Upper lobe of left lung (tissue), 6 donors: ENCODE measurements at regions not wholly inside any gene's neighbourhood (a gene's known extent, or its start where the extent isn't known, plus 50 kb on each side); places are given as distances from the start of the nearest gene placed in this dataset.

Source experiments
- ATAC-seq, 2 donors: fragments of 200-7000 bp; cut with Tn5 transposase; one replicate each; pipeline ENCODE4 v1.9.1; 2022; ENCODE audit warnings: mild to moderate bottlenecking in 2 of 2, moderate library complexity in 2 of 2; ENCODE audit not compliant: low FRiP score in 2 of 2
- DNase-seq, 2 donors: peaks; one replicate each; pipeline ENCODE4 v3.0.0-alpha.2; 2019 to 2020
- H3K27ac ChIP-seq, 4 donors: fragments of 200-600 bp; sonication (generic); one replicate each; pipeline ENCODE4 v1.5.1; 2016 to 2019
- H3K27me3 ChIP-seq, 4 donors: fragments of 200-600 bp; sonication (generic); one replicate each; pipeline ENCODE4 v1.5.1; 2017 to 2019
- H3K36me3 ChIP-seq, 4 donors: fragments of 200-600 bp; sonication (generic); one replicate each; pipeline ENCODE4 v1.5.1; 2016 to 2019
- H3K4me1 ChIP-seq, 4 donors: fragments of 200-600 bp; sonication (generic); one replicate each; pipeline ENCODE4 v1.5.1; 2018 to 2019
- H3K4me3 ChIP-seq, 4 donors: fragments of 200-600 bp; sonication (generic); one replicate each; pipeline ENCODE4 v1.5.1; 2017 to 2019; ENCODE audit warnings: mild to moderate bottlenecking in 2 of 4, moderate library complexity in 1 of 4
- H3K9me3 ChIP-seq, 4 donors: fragments of 200-600 bp; sonication (generic); one replicate each; pipeline ENCODE4 v1.5.1; 2018 to 2019
- EP300 ChIP-seq, 4 donors: sonication (generic); formaldehyde crosslinking; IDR thresholded peaks; one replicate each; pipeline ENCODE4 v1.5.1; 2017; ENCODE audit warnings: antibody characterized with exemption in 4 of 4, control low read depth in 2 of 4
- POLR2A ChIP-seq, 4 donors: fragments of 450-650 bp; IDR thresholded peaks; one replicate each; pipeline ENCODE4 v1.5.1; 2016 to 2017; ENCODE audit warnings: antibody characterized with exemption in 4 of 4, mild to moderate bottlenecking in 2 of 4
- POLR2AphosphoS5 ChIP-seq, 2 donors: sonication (generic); formaldehyde crosslinking; IDR thresholded peaks; one replicate each; pipeline ENCODE4 v1.5.1; 2017; ENCODE audit warnings: antibody characterized with exemption in 2 of 2
- WGBS, 2 donors: methylation state at CpG; one replicate each; pipeline ENCODE4 v1.1.5; 2017 to 2018; 5-methylcytosine and 5-hydroxymethylcytosine counted together
- TF ChIP-seq, protein P1 (sequence below), 6 experiments: fragments of 450-650 bp in 4 of 6; fragments of 200-600 bp in 2 of 6; sonication (generic) in 2 of 6; IDR thresholded peaks; one replicate each; pipeline ENCODE4 v1.5.1; 2016 to 2019; ENCODE audit warnings: antibody characterized with exemption in 6 of 6
- donor health status: DM: no; HTN: no; CAD: no; lungs with moderate emphysema.
- donor health status: DM: no; HTN: yes; CAD: no; lungs with severe emphysema.

GRCh38 chr2:146189541-146189940 lies 1655.3 kb upstream of the ACVR2A start:
- TF ChIP-seq EP300 (IDR thresholded peaks at IDR 0.05) (no peak), POLR2AphosphoS5 (IDR thresholded peaks at IDR 0.05) (no peak), POLR2A (IDR thresholded peaks at IDR 0.05) (no peak)
- TF ChIP-seq, protein P1, sequence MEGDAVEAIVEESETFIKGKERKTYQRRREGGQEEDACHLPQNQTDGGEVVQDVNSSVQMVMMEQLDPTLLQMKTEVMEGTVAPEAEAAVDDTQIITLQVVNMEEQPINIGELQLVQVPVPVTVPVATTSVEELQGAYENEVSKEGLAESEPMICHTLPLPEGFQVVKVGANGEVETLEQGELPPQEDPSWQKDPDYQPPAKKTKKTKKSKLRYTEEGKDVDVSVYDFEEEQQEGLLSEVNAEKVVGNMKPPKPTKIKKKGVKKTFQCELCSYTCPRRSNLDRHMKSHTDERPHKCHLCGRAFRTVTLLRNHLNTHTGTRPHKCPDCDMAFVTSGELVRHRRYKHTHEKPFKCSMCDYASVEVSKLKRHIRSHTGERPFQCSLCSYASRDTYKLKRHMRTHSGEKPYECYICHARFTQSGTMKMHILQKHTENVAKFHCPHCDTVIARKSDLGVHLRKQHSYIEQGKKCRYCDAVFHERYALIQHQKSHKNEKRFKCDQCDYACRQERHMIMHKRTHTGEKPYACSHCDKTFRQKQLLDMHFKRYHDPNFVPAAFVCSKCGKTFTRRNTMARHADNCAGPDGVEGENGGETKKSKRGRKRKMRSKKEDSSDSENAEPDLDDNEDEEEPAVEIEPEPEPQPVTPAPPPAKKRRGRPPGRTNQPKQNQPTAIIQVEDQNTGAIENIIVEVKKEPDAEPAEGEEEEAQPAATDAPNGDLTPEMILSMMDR (IDR thresholded peaks at IDR 0.05): no peak
- Histone ChIP-seq H3K4me3 (no peak overlapping the region), H3K27ac (no peak overlapping the region), H3K4me1 (no peaks in the 10 kb centered on the region), H3K27me3 (no peaks in the 10 kb centered on the region), H3K9me3 (no peaks in the 10 kb centered on the region), H3K36me3 (no peaks in the 10 kb centered on the region)
- no peak for ATAC-seq
- DNase-seq: no peak

GRCh38 chr2:146173934-146174333 lies 1654.0 kb upstream of the ZEB2 start:
- TF ChIP-seq, protein P1 (IDR thresholded peaks at IDR 0.05): no peak
- TF ChIP-seq EP300 (IDR thresholded peaks at IDR 0.05): no peak
- TF ChIP-seq POLR2AphosphoS5 (IDR thresholded peaks at IDR 0.05): no peak
- 94 to 98% methylated on average over 2 of the region's 2 CpGs for WGBS, 2 donors
- Histone ChIP-seq H3K9me3 (no peaks in the 10 kb centered on the region), H3K4me3 (no peak overlapping the region), H3K27me3 (no peaks in the 10 kb centered on the region), H3K27ac (no peak overlapping the region), H3K4me1 (no peaks in the 10 kb centered on the region), H3K36me3 (no peaks in the 10 kb centered on the region)
- DNase-seq: no peak
- no peak for ATAC-seq

DNA sequence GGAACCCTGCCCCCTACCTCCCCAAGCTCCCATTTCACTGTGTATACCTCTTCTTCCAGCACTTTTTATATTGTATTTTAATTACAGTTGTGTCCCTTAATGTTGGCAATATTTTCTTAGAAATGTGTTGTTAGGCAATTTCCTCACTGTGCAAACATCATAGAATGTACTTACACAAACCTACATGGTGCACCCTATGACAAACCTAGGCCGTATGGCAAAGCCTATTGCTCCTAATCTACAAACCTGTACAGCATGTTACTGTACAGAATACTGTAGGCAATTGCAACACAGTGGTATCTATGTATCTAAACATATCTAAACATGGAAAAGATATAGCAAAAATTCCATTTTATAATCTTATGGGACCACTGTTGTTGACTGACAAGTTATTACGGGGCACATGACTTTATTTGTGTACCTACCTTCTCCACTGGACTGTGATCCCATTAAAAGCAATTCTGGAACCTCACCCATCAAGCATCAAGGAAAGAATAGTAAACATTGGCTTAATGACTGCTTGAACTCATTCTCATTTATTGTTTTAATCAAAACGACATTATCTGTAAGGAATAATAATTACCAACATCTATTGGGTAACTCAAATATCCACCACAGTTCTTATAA lies 1641.5 kb upstream of the ZEB2 start:
- H3K27ac ChIP-seq: no peak overlapping the region
- H3K36me3 ChIP-seq: no peaks in the 10 kb centered on the region
- no peaks in the 10 kb centered on the region for H3K27me3 ChIP-seq
- H3K4me1 ChIP-seq: no peaks in the 10 kb centered on the region
- H3K9me3 ChIP-seq: no peaks in the 10 kb centered on the region
- 47 to 71% methylated on average over 3 of the region's 3 CpGs for WGBS, 2 donors
- ATAC-seq: no peak
- DNase-seq: no peak
- no peak for TF ChIP-seq EP300 (IDR thresholded peaks at IDR 0.05)
- TF ChIP-seq, protein P1 (IDR thresholded peaks at IDR 0.05): no peak
- TF ChIP-seq POLR2A (IDR thresholded peaks at IDR 0.05): no peak
- TF ChIP-seq POLR2AphosphoS5 (IDR thresholded peaks at IDR 0.05): no peak
- H3K4me3 ChIP-seq: no peak overlapping the region

- H3K9me3 ChIP-seq: no peaks in the 10 kb centered on the region
- DNase-seq (no peak), ATAC-seq (no peak)
- no peaks in the 10 kb centered on the region for H3K4me1 ChIP-seq
- 93 to 98% methylated on average over 3 of the region's 3 CpGs for WGBS, 2 donors
- TF ChIP-seq, protein P1 (IDR thresholded peaks at IDR 0.05): no peak
- TF ChIP-seq POLR2A (IDR thresholded peaks at IDR 0.05) (no peak), EP300 (IDR thresholded peaks at IDR 0.05) (no peak), POLR2AphosphoS5 (IDR thresholded peaks at IDR 0.05) (no peak)
- H3K27me3 ChIP-seq: no peaks in the 10 kb centered on the region
- no peaks in the 10 kb centered on the region for H3K36me3 ChIP-seq
- H3K27ac ChIP-seq: no peak overlapping the region
- H3K4me3 ChIP-seq: no peak overlapping the region
Observed at GRCh38 chr2:146158072-146158674, 1638.3 kb upstream of the ZEB2 start.

DNA sequence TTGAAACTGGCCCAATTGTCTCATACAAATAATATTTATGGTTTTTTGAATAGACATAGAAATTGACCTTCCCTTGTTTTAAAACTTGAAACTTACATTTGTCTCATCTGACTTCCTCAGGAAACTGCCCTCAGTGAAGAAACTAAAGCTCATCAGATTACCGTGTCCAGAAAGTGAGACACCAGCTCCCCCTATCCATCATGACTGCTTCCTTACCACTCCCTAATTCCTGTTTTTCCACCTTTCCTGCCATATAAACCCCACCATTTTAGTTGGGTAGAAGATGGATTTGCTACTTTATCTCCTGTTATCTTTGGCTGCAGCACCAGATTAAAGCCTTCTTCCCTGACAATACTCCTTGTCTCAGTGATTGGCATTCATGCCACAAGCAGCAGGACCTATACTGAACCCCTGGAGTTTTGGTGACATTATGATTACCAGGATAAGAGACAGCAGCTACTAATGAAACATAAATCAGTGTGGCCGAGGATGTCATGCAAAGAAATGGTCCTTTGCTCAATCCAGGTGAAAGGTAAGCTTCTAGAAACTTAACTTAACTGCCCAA lies 1627.6 kb upstream of the ZEB2 start:
- Histone ChIP-seq H3K27ac (no peak overlapping the region), H3K27me3 (no peaks in the 10 kb centered on the region), H3K4me1 (no peaks in the 10 kb centered on the region), H3K9me3 (no peaks in the 10 kb centered on the region), H3K4me3 (no peak overlapping the region), H3K36me3 (no peaks in the 10 kb centered on the region)
- no peak for DNase-seq
- TF ChIP-seq POLR2AphosphoS5 (IDR thresholded peaks at IDR 0.05) (no peak), EP300 (IDR thresholded peaks at IDR 0.05) (no peak), POLR2A (IDR thresholded peaks at IDR 0.05) (no peak)
- TF ChIP-seq, protein P1 (IDR thresholded peaks at IDR 0.05): no peak
- WGBS, 2 donors: 60 to 74% methylated on average over 2 of the region's 2 CpGs
- no peak for ATAC-seq
